SK-N-SH treated with all-trans-retinoic acid at 6 μM for 48 hours (cell line): ENCODE measurements at regions not wholly inside any gene's neighbourhood (a gene's known extent, or its start where the extent isn't known, plus 50 kb on each side); places are given as distances from the start of the nearest gene placed in this dataset.

Experiments used
- CSRNP3 ChIP-seq: fragments of 250-450 bp; sonication (Bioruptor Pico); IDR thresholded peaks from 2 replicates; pipeline ENCODE4 v1.5.1; 2021; ENCODE audit warnings: mild to moderate bottlenecking, moderate library complexity
- ESRRG ChIP-seq: fragments of 250-450 bp; sonication (Bioruptor Pico); IDR thresholded peaks from 2 replicates; pipeline ENCODE4 v1.6.1; 2021; ENCODE audit warnings: mild to moderate bottlenecking
- PPARA ChIP-seq: fragments of 250-450 bp; sonication (Bioruptor Pico); IDR thresholded peaks from 2 replicates; pipeline ENCODE4 v1.5.0; 2020; ENCODE audit warnings: mild to moderate bottlenecking, borderline replicate concordance
- RARB ChIP-seq: fragments of 250-450 bp; sonication (Bioruptor Pico); IDR thresholded peaks from 2 replicates; pipeline ENCODE4 v1.8.0; 2021; ENCODE audit warnings: mild to moderate bottlenecking, moderate library complexity
- SNAI2 ChIP-seq: fragments of 250-450 bp; sonication (Bioruptor Pico); IDR thresholded peaks from 2 replicates; pipeline ENCODE4 v1.5.0; 2020; ENCODE audit warnings: mild to moderate bottlenecking, moderate library complexity
- TSHZ2 ChIP-seq: fragments of 250-450 bp; sonication (Bioruptor Pico); IDR thresholded peaks from 2 replicates; pipeline ENCODE4 v1.5.0; 2020; ENCODE audit warnings: mild to moderate bottlenecking, moderate library complexity
- ZFP30 ChIP-seq: fragments of 450-650 bp; formaldehyde crosslinking; IDR thresholded peaks from 2 replicates; pipeline ENCODE4 v1.5.0; 2022; ENCODE audit warnings: mild to moderate bottlenecking, moderate library complexity
- TF ChIP-seq, protein P1 (sequence below): fragments of 250-450 bp; sonication (Bioruptor Pico); IDR thresholded peaks from 2 replicates; pipeline ENCODE4 v1.5.1; 2020; ENCODE audit warnings: low read depth, mild to moderate bottlenecking, moderate library complexity

DNA sequence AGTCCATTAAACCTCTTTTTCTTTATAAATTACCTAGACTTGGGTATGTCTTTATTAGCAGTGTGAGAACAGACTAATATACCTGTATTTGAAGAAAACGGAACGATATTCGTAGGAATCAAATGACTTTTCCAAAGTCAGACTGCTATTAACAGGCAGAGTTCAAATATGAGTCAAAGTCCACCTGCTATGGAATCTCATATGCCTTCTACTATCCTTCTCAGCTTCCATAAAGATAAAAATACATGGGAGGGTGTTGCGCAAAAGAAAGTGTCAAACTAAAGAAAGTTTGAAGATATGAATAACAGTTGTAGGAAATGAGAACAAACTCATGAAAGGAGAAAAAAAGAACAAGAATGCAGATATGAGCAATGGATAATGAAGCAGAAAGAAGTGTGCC, 704.6 kb downstream of the EFNB2 start:
- no peak for TF ChIP-seq ZFP30
- TF ChIP-seq, protein P1, sequence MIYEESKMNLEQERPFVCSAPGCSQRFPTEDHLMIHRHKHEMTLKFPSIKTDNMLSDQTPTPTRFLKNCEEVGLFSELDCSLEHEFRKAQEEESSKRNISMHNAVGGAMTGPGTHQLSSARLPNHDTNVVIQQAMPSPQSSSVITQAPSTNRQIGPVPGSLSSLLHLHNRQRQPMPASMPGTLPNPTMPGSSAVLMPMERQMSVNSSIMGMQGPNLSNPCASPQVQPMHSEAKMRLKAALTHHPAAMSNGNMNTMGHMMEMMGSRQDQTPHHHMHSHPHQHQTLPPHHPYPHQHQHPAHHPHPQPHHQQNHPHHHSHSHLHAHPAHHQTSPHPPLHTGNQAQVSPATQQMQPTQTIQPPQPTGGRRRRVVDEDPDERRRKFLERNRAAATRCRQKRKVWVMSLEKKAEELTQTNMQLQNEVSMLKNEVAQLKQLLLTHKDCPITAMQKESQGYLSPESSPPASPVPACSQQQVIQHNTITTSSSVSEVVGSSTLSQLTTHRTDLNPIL (CRISPR knock-in tag): no peak
- TF ChIP-seq RARB (CRISPR knock-in tag): no peak
- no peak for TF ChIP-seq CSRNP3
- TF ChIP-seq PPARA: no peak
- no peak for TF ChIP-seq ESRRG (CRISPR knock-in tag)
- no peak for TF ChIP-seq SNAI2
- TF ChIP-seq TSHZ2 (CRISPR knock-in tag): no peak
